HG02973 (cell line): ENCODE measurements at regions not wholly inside any gene's neighbourhood (a gene's known extent, or its start where the extent isn't known, plus 50 kb on each side); places are given as distances from the start of the nearest gene placed in this dataset.
"Not testable (repeated sequence)": the region's sequence is repeated elsewhere in the genome, so short reads cannot be mapped to it uniquely, and the experiment has no call there.

Experiments used
- ATAC-seq: cut with Tn5 transposase; IDR thresholded peaks from one replicate; pipeline ENCODE4 v1.9.1; 2021; ENCODE audit warnings: moderate library complexity; ENCODE audit not compliant: unreplicated experiment

DNA sequence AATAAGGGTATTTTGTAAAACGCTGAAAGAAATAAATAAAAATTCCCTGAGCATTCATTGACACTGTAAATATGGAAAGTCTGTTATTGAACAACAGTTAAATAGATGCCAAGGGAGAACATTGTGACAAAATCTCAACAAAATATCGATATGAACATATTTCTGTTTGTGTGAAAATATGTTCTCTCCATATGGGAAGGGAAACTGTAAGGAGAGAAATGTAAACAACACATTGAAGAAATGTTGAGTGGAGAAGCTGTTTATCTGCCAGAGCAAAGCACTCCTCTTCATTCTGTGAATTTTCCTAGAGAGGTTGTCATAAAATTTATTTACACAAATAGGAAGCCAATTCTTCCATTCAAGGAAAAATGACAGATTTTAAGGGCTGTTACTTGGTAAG lies 57.1 kb upstream of the EOMES start:
- ATAC-seq: no peak

DNA sequence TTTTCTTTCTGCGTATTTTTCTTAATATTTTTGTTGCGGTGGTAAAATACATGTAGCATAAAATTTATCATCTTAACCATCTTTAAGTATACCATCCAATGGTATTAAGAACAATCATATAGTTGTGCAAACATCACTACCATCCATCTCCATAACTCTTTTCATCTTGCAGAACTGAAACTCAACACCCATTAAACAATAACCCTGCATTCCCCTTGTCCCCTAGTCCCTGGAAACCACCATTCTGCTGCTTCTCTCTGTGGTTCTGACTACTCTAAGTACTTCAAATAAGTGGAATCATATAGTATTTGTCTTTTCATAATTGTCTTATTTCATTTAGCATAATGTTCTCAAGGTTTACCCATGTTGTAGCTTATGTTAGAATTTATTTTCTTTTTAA lies 67.3 kb upstream of the EOMES start:
- no peak for ATAC-seq

DNA sequence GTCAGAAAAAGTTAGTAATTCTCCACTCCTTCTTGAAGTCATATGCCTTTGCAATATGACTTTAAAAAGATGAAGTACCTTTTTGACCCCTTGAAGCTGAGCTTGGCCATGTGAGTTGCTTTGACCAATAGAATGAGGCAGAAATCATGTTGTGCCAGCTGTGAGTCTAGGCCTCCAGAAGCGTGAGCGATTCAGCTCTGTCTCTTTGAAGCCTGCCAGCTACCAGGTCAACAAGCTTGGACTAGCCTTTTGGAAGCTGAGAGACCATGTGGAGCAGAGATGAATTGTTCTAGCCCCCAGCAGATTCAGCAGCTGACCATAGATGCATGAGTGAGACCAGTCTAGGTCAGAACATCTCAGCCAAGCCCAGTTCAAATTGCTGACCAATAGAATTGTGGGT lies 69.8 kb upstream of the EOMES start:
- no peak for ATAC-seq

DNA sequence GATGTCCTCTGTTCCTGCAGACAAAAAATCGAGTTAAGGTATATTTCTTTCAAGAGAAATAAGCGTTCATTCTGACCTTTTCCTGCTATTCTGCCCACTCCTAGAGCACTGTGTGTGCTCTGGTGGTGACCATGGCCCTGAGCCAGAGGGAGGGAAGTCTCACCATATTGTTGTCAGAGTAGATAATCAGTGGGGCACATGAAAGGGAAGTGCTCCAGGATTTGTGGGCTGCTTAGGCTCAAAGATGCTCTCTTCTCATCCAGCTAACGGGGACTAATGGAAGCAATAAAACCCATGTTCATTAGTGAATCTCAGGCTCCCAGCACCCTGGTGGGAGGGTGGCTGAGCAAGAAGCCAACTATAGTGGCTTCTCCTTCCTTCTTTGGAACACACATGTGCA lies 70.7 kb upstream of the EOMES start:
- no peak for ATAC-seq

DNA sequence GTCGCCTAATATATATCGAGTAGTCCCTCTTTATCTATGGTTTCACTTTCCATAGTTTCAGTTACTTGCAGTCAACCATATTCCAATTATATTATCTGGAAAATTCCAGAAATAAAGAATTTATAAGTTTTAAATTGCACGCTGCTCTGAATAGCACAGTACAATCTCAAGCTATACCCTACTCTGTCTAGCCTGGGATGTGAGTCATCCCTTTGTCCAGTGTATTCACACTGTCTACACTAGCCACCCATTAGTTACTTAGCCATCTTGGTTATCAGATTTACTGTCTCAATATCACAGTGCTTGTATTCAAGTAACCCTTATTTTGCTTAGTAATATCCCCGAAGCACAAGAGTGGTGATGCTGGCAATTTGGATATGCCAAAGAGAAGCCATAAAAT lies 72.1 kb upstream of the EOMES start:
- no peak for ATAC-seq

DNA sequence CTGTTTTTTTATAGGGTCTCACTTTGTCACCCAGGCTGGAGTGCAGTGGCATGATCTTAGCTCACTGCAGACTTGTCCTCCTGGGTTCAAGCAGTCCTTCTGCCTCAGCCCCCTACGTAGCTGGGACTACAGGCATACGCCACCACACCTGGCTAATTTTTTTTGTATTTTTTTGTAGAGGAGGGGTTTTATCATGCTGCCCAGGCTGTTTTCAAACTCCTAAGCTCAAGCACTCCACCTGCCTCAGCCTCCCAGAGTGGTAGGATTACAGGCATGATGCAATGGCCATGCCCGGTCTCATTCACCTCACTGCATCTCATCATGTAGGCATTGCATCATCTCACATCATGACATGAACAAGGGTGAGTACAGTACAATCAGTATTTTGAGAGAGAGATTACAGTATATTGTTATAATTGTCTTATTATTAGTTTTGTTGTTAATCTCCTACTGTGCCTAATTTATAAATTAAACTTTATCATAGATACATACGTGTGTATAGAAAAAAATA lies 74.3 kb upstream of the EOMES start:
- no peak for ATAC-seq

DNA sequence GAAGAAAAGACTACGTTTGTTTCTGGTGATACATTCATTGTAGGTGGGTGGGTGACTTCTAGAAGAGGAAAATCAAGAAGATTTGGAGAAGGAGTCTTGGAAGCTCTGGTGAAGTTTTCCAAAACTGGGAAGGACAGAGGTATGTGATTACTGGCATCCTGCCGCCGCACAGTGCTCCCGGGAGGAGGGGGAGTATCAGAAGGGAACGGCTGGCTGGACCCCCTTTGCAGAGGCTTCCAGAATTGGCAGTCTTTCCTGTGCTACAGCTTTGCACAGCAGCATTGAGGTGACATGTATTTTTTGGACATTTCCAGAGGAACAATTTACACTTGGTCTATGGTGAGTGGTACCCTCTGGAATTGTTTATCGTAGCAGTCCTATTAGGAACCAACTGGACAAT lies 75.7 kb upstream of the EOMES start:
- ATAC-seq: no peak

DNA sequence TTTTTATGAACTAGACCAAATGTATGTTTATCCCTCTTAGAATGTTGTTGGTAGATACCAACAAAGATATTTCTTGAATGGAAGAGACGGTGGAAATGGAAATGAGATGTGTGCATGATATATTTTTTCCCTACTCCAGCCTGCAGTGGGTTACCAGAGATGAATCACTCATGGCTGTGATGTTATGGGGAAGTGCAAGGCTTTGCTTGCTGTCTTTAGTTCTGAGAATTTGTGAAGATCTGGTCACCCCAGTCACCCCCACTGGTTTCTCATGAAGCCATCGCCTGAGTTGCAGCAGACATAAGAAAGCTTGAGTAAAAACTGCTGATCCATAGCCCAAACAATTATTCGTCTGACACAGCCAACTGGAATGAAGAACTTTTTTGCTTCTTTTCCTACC lies 78.1 kb upstream of the EOMES start:
- ATAC-seq: no peak

DNA sequence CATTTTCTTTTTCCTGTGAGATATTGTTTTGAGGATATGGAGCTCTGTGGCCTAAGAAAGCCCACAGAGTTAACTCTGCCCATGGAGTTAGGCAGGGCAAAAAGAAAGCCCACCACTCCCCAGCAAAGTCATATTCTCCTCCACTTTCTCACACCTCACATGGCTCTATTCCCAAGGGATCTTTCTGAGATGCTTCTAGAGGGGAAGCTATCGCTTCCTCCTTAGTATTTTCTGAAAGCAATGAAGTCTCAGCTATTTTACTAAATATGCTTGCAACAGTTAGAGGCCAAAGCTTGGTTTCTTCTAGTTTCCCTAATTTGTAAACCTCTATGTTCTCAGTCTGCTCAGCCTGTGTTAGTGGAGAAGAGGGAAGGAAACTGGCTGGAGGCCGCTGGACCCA lies 80.3 kb upstream of the EOMES start:
- ATAC-seq: no peak

DNA sequence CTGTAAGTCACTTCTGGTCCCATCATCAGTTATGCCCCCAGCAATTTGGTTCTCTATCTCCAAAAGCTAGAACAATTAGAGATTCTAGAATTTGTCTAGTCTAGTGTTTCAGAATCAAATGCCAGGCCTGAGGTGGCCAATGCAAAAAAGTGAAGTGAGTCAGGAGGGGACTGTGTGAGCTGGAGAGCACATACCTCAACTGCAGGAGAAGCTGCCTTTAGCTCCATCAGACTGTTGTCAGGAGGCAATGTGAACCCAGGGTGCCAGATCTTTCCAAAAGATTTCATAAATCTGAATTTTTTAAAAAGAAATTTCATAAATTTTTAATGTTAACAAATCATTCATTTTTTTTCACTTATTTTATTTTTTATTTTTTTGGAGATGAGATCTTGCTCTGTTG lies 80.7 kb upstream of the EOMES start:
- ATAC-seq: no peak

DNA sequence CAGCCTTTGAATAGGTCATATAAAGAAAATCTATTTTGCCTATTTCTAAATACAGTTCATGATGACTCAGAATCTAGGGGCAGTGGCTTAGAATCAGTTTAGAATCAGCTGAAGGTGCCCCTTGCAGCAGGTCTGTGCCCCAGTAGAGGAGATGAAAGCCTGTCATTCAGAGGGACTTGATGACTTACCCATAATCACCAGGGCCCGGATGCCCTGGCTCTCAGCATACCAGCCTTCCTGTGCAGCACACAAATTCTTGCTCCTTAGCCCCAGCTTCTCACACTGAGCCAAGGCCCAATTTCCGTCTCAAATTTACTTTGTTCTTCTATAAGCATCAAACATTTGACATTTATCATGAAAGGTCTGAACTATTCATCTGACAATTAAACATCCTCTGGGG lies 83.2 kb upstream of the EOMES start:
- no peak for ATAC-seq

DNA sequence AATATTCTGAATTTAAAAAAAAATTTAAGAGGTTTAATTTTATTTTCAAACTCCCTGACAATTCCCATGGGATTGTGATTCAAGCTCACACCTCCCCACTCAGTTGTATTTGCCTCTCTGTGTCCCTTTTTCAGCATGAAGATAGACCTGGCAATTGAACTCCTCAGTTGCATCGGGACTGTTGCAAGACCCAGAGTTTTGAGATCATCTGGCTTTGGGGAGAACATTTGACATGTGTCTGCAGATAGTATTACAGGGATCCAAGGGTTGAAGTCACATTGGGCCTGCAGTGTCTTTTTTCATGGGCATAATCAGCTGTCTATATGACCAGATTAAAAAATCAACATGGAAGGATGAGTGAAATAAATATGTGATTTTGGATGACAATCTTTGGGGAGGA lies 91.1 kb upstream of the EOMES start:
- ATAC-seq: no peak

DNA sequence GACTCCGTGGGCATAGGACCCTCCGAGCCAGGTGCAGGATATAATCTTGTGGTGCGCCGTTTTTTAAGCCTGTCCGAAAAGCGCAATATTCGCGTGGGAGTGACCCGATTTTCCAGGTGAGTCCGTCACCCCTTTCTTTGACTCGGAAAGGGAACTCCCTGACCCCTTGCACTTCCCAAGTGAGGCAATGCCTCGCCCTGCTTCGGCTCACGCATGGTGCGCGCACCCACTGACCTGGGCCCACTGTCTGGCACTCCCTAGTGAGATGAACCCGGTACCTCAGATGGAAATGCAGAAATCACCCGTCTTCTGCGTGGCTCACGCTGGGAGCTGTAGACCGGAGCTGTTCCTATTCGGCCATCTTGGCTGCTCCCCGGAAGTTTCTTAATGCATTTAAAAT lies 99.5 kb upstream of the EOMES start:
- not testable (repeated sequence) for ATAC-seq

DNA sequence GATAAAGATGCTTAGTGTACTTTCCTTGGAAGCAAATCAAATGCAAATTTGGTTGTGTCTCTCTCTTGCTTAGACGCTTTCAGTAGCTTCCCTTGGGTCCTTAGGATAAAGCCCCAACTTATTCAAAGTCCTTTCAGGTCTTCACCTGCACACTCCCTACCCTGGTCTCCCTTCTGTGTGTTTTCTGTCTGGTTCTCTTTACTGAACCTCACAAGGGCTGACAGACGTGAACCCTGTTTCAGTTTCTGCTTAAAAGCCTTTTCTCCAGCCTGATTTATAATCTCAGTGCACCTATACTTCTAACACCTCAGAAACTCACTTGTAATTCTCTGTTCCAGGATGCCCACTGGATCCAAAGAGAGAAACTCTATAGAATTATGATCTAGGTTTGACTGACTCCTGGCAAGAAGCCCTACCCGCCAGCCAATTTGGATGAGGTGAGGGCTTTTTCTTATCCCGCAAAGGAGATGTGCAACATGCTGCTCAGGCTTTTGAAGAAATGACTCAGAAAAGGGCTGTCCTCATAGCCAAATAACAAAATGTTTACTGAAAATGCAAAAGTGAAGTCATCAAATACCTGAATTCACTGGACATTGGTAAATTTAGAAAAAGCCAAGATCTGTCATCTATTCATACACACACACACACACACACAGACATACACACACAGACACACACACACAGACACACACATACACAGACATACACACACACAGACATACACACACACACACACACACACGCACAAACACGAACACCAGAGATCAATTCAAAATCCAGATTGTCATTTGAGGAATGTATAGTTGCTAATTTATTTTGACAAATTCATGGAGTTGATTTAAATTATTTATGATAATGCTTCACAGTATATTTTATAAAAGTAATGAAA lies 102.4 kb upstream of the EOMES start:
- no peak for ATAC-seq

DNA sequence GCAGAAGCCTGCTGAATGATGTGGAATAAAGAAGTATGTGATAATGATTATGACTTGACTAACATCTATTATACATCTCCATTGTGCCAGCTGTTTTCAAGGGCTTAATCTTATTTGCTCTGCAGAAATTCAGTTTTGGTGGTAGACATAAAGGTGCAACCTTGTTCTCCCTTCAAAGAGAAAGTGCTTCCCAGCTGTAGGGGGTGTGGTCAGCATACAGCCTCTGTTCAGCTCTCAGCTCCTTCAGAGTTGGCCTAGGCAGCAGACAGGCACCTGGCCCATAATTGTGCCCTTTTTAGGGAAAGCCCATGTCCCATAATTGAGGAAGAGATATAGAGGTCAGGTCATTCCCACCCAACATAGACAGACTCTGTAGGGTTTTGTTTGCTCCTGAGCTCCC lies 104.3 kb upstream of the EOMES start:
- no peak for ATAC-seq

DNA sequence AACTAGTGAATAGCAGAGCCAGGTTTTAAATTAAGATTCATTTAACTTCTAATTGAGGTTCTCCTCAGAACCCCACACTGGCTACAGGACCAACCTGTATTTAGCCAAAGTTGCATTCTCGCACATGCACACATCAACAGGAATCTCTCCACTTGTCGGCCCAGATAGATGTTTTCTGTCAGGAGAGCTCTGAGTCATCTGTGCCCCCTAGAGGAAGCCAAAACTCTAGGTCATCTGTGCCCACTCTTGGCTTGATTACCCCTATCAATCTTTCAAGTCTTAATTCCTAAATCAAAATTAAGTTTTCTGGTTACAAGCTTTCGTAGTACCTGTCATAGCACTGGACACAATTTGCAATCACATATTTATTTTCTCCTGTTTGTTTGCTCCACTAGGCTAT lies 104.9 kb upstream of the EOMES start:
- ATAC-seq: no peak

DNA sequence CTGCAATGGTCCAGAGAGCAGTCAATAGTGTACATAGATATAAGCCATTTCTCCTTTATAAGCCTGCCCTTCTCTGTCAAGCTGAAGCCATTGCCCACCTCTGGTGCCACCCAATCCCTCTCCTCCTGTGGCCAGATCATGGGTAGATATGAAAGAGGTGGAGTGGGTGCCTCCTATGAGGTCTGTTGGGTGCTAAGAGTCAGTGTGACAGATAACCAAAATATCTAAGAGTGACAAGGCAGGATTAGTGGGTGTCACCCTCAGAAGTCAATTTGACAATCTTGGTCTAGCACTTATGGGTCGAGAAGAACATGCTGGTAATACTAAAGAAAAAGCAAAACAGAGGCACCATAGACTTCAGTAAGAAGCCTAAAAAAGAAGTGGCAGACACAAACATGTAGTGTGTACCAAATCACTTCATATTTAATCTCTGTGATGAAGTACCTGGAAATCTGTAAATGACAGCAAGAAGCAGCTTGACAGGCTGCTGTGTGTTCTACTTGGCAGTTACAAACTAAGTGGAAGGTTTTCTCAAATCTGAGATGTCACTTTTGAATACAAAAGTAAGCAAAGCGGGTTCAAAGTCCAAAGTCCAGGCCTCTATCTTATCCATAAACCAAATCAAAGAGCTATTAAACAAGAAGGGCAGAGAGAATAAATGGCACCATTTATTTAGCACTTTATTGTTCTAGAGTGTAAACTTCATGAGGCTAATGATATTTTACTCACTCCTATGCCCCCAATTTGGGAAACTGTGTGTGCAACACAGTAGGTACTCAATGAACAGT lies 118.9 kb upstream of the EOMES start:
- no peak for ATAC-seq

DNA sequence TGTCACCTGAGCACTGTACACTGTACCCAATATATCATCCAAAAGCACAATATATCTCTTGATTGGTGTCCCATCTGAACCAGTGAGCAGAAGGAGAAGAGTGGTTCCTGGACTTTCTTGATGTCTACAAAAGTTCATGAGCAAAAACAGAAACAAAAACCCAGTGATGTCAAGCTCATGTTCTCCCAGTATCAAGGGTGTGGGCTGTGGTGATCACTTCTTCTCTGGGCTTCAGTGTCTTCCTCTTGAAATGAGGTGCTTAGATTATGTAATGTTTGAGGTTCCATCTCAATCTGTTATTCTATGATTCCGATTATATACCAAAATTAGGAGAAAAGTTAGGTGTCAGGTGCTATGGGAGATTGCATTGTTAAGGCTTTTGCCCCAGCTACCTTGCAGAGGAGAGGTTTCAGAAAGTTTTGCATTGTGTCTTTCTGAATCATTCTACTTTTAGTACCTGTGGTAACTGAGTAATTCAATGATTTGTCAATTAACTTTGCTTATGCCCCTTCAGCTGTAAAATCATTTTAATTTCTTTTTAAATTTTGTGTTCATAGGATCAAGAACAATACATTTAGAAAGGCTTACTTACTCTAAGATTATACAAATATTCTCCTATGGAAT lies 122.0 kb upstream of the EOMES start:
- ATAC-seq: no peak

DNA sequence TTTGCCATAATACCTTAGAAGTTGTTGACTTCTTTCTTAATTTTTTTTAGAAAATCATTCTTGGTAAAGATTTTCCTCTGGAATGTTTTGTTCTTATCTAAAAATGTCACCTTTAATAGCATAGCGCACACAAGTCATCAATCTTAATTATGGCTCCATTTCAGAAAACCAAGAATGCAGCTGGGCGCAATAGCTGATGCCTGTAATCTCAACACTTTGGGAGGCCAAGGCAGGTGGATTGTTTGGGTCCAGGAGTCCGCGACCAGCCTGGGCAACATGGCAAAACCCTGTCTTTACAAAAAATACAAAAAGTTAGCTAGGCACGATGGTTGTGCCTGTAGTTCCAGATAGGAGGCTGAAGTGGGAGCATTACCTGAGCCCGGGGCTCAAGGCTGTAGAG lies 125.6 kb upstream of the EOMES start:
- ATAC-seq: no peak

DNA sequence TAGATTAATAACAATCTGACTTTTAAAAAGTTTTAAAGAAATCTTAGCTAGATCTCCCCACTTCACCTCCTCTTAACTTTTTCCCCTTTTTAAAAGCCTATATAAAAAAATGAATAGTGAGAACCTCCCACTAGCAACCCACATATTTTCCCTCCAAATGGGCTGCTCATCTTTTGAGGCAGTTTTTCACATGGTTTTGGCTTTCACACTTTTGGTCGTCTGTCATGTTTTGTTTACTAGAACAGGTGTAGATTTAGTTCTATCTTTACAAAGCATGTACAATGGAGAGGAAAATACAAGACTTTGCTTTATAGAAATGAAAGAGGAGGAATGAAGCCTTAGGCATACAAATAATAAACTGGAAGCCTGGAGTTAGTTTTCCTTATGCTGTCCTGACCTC lies 126.7 kb upstream of the EOMES start:
- no peak for ATAC-seq

DNA sequence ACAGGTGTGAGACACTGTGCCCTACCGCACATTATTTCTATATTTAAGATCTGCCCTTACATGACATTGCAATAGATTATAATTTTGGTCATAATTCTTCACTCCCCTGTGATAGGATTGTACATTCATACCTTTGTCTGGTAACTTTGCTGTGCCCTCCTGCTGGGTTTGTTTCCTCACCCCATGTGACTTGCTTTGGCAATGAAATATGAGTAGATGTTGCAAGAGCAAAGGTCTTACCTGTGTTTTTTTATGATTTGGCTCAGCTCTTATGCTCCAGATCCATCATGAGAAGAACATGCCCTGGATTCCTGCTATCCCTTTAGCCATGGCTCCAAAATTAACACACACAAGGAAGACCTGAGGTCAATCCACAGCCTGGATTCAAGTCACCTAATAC lies 137.7 kb upstream of the EOMES start:
- ATAC-seq: no peak
